Superior temporal gyrus (tissue), 1 donor: ENCODE measurements at regions not wholly inside any gene's neighbourhood (a gene's known extent, or its start where the extent isn't known, plus 50 kb on each side); places are given as distances from the start of the nearest gene placed in this dataset.
"Not testable (repeated sequence)": the region's sequence is repeated elsewhere in the genome, so short reads cannot be mapped to it uniquely, and the experiment has no call there.

ENCODE experiments used
- DNase-seq: peaks from one replicate; pipeline ENCODE4 v3.0.0-alpha.2; 2016; ENCODE audit errors: extremely low spot score

DNA sequence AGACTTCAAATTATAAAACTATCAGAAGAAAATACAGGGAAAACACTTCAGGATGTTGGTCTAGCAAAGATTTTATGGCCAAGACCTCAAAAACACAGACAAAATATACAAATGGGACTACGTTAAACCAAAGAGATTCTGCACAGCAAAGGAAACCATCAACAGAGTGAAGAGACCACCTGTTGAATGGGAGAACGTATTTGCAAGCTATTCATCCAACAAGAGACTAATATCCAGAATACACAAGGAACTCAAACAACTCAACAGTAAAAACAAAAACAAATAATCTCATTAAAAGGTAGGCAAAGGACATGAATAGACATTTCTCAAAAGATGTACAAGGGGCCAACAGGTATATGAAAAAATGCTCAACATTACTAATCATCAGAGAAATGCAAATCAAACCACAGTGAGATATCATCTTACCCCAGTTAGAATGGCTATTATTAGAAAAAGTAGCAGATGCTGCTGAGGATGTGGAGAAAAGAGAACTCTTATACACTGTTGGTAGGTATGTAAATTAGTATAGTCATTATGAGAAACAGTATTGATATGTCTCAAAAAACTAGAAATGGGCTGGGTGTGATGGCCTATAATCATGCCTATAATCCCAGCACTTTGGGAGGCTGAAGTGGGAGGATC is 112.6 kb downstream of the LRIG2 start:
- no peak for DNase-seq

DNA sequence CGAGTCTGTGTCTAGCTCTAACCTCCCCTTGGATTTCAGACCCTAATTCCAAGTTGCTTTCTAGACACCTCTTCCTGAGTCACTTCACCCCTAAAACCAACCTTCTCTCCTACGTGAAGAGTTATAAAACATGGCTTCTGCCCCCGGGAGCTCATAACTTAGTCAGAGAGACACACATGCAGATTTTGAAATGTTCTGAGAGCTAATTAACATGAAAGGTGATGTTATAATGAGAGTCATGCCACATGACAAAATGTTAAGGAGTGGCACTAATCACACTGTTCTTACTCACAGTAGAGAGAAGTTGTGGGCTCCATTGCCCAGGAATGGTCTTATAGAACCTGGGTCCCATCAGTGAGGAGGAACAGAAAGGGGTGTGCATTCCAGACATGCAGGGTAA is 117.1 kb downstream of the LRIG2 start:
- no peak for DNase-seq

DNA sequence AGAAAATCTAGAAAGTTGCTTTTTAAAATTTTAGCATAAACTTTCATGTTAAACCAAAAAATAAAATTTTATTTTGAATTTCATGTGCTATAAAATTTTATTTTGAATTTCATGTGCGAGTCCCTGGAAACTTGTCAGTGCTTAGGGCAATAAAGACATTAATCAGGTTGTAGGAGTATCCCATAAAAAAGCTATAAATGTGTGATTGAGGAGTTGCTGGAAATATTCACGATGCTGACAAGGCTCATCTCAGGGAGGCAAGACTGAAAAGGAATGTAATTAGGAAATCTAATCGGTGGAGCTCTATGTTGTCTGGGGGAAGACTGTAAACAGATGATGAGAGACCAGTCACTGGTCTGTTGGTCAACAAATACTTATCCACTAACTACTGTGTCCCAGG is 117.9 kb downstream of the LRIG2 start:
- DNase-seq, result no peak

- no peak for DNase-seq
Measured at GRCh38 chr1:113191579-113192076, 118.6 kb downstream of the LRIG2 start.

DNA sequence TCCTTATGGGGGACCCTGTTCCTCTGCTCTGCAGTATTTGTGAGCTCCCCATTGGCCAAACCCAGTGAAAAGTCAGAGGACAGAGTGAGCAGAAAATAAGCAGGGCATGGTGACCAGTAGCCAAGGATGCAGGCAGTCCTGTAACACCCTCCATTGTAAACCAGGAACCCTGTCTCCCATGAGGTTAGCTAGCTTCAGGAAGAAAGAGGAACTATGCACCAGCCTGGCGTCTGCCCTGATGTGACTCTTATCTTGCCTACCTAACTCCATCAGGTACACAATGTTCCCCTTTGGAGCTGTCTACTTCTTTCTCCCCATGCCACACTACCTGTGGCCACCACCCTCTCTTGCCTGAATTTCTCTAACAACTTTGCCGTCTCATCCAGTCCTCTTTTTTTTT is 119.2 kb downstream of the LRIG2 start:
- DNase-seq, result no peak

DNA sequence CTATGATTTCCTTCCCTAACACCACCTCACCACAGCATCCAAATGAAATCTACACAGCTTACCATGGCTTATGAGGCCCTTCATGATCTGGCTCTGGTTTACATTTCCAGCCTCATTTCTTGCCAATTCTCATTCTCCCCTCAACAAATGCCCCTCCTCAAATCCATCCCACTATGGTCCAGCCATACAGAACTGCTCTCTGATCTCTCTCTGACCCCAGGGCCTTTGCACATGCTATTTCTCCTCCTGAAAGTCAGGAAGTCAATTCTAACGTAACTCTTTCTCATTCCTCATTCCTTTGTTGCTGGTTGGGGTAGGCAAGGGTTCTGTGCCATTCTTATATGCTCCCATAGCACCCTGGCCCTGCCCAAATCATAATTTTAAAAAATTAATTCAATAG is 120.0 kb downstream of the LRIG2 start:
- DNase-seq, result no peak

GRCh38 chr1:113194846-113195830 is 122.1 kb downstream of the LRIG2 start:
- DNase-seq, result no peak

GRCh38 chr1:113197719-113198330 is 124.8 kb downstream of the LRIG2 start:
- no peak for DNase-seq

- DNase-seq, result no peak
Measured at GRCh38 chr1:113198806-113199205, 125.8 kb downstream of the LRIG2 start.

GRCh38 chr1:113199760-113200455 is 126.9 kb downstream of the LRIG2 start:
- no peak for DNase-seq

GRCh38 chr1:113201560-113201959 is 128.6 kb downstream of the LRIG2 start:
- no peak for DNase-seq

- no peak for DNase-seq
Measured at GRCh38 chr1:113205980-113206766, 133.2 kb downstream of the LRIG2 start.

DNA sequence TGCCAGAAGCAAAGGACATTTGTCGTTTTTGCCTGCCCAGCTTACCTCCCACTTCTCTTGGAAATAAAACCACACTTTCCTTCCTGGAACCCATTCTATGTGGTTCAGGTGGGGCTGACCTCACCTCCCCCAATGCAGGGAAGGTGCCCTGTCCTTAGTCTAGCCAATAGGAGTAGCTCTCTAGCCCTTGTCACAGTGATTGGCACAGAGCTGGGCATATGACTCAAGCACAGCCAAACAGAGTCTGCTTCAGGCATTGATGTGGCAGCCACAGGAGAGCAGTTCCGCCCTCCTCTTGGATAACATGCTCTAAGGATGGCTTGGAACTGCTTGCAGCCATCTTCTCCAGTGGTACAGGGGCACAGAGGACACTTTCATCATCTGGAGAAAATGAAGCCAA is 134.0 kb downstream of the LRIG2 start:
- DNase-seq, result no peak

DNA sequence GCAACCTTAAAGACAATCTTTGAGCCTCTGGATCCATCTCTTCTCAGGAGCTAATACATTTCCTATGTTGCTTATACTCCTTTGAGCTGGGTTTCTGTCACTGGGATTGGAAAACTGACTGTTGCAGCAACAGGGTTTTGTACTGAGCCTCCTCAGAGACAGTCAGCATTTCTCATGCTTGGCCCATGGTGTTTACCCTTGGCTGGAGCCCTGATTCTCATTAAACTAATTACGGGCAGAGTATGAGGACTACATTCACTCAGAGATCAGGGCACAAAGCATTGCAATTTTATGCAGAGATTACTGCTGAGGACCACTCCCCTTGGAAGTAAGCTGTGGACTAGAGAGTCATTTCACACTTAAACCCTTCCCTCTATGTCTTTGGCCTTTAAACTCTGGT is 134.5 kb downstream of the LRIG2 start:
- no peak for DNase-seq

GRCh38 chr1:113208425-113208824 is 135.4 kb downstream of the LRIG2 start:
- DNase-seq, result not testable (repeated sequence)

DNA sequence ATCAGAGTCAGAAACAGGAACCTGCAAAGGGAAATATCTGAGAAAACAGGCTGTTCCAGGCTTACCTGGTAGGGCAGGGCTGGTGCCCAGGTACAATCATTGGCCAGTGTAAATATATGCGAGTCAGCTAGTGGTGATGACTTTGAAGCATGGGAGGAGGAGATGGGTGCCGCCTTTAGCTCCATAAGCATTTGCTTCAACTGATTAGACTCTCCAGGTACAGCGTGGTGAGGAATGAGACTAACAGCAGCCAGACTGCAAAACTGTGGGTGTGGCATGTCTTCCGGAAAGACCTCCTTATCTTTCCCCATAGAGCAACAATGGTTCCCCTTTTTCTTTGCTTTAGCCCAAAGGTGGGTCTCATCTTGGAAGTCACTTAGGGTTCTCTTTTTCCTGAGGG is 137.2 kb downstream of the LRIG2 start:
- no peak for DNase-seq

GRCh38 chr1:113211467-113211866 is 138.5 kb downstream of the LRIG2 start:
- no peak for DNase-seq

DNA sequence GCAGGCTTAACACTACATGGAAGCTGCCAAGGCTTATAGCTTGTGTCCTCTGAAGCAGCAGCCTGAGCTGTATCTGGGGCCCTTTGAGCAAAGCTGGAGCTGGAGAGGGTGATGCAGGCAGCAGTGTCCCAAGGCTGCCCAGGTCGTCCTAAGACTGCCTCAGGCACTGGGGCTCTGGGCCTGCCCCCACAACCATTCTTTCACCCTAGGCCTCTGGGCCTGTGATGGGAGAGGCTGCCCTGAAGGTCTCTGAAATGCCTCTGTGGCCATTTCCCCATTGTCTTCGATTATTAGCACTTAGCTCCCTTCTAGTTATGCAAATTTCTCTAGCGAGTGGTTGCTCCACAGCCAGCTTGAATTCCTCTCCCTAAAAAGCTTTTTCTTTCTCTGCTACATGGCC is 142.0 kb downstream of the LRIG2 start:
- no peak for DNase-seq

- DNase-seq, result no peak
Measured at GRCh38 chr1:113216664-113217063, 143.7 kb downstream of the LRIG2 start.

DNA sequence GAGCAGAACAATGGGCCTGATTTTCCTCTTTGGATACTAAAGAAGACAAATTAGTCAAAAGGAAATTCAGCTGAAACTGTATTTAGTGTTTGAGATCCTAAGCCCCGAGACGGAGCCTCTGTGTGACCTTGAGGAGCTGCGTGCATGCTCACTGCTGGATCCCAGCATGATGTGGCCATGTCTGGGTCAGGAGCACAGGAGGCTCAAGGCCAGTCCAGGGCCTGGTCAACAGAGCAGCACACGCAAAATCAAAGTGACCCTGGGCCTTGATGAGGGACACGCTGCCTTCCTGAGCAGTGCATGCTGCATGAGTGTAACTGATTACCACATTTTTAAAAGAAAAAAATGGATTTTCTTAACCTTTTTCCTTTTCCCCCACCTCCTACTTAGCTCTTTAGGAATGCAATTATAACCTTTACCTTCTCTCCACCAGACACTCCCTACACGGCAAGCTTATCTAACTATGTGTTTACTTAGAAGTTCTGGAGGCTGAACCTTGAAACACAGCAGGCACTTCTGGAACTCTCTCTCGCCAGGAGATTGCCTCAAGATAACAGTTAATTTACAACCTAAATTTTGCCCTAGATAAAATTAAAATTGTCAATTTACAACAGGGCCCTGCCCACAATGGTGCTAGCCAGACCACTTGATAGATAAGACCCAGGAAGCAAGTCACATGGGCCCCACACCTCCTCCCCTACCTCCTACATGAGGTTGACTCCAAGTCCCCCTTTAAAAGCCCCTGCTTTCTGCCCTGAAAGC is 144.6 kb downstream of the LRIG2 start:
- no peak for DNase-seq
